UCSD-AML1 (cell line): ENCODE measurements at regions not wholly inside any gene's neighbourhood (a gene's known extent, or its start where the extent isn't known, plus 50 kb on each side); places are given as distances from the start of the nearest gene placed in this dataset.
"Not testable (repeated sequence)": the region's sequence is repeated elsewhere in the genome, so short reads cannot be mapped to it uniquely, and the experiment has no call there.

Source experiments
- DNase-seq: peaks from one replicate; lab custom pipeline; 2025; ENCODE audit not compliant: unreplicated experiment; lab: John Stamatoyannopoulos, UW

DNA sequence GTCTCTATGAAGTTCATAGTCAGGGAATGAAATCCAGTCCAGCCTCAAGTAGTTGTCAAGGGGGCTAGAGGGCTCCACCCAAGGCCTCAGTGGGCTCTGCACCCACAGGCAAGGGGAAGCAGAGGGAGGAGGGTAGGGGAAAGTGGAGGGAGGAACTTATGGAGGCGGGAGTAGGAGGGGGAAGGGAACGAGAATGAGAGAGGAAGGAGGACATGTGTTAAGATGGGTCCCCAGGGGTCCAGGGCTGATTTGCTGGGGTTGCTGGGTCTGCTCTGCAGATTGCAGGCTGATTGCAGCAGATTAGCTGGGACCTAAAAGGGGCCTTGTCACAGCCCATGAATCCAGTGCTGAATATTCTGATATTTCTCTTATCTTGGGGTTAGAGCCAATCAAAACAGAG is 166.9 kb upstream of the IL12B start:
- DNase-seq, result no peak

GRCh38 chr5:159498630-159499029 is 168.3 kb upstream of the IL12B start:
- no peak for DNase-seq

- not testable (repeated sequence) for DNase-seq
Measured at GRCh38 chr5:159502116-159502515, 171.8 kb upstream of the IL12B start.

DNA sequence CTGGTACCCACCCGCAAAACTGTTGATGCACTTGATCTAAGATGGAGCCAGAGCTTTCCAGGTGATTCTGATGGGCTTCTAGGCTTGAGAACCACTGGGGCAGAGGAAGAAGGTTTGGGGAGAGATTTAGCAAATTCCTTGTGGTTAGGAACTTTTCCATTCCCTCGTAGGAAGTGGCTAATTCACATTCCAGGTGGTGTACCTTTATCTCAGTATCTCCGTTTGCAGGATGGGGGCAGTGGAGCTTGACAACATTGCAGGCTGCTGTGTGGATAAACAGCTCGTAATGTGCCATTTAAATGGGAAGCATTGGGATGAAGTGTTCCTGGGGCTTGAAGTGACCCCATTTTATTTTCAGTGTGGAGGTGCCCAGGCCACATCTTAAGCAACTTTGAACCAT is 172.9 kb upstream of the IL12B start:
- DNase-seq, result no peak

GRCh38 chr5:159504106-159504856 is 174.0 kb upstream of the IL12B start:
- DNase-seq, result no peak

GRCh38 chr5:159504857-159505304 is 174.6 kb upstream of the IL12B start:
- no peak for DNase-seq

GRCh38 chr5:159507055-159507454 is 176.8 kb upstream of the IL12B start:
- DNase-seq, result no peak

- DNase-seq, result no peak
Measured at GRCh38 chr5:159507661-159508060, 177.4 kb upstream of the IL12B start.

- DNase-seq, result no peak
Measured at GRCh38 chr5:159508344-159508743, 178.1 kb upstream of the IL12B start.

DNA sequence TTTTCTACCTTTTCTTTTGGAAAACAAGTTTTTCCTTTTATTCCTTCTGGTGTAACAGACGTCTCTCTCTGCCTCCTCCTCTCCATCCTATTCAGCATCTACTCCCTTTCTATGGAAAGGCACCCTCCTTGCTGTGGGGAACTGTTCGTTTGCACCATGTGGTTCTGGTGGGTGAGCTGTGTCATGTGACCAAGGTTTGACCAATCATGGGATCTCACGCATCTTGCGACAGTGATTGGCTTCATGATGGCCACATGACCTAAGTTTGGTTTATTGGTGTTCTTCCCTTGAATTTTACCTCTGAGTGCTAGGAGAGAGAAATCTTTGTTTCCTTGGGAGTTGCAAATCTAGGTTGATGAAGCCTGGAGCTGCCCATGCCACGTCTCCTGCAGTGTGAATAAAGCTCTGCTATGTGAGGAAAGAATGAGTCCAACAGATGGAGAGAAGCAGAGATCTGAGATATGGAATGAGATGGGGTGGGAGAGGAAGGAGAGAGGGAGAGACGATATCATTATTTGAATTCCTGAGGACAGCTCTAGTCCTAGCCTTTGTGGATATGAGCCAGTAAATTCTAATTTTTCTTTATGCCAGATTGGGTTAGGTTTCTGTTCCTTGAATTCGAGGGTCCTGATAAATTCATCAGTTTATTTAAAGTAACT is 178.8 kb upstream of the IL12B start:
- DNase-seq, result no peak

DNA sequence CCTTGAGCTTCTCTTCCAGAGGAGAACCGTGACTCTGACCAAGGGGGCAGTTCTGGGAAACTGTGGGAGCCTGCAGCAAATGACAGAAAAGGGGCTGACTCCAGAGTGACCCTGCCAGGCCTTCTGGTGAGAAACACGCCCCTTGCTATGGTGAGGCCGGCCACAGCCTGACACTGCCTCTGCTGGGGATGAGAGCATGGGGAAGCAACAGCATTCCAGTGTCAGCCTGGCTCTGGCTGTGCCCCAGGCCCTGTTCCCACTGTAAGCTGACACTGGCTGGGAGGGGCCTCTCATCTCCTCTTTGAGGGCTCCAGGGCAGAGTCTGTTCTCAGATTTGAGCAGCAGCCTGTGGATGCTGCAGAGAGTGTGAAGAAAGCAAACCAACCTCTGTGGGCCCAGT is 180.0 kb upstream of the IL12B start:
- no peak for DNase-seq

DNA sequence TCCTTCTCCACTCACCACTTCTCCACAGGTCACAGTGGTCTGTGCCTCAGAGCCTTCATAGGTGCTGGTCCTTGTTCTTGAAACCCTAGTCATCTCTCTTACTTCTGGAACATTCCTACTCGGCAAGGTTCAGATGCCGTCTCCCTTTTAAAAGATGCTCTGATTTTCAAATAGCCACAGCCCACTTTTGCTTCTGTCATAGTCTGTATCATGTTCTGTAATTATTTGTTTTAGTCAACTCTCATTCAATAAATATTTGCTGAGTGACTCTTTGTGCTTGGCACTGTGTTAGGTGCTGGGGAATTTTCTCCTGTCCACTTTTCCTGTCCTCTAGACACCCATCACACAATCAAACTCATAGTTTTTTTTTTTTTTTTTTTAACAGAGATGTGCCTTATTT is 181.3 kb upstream of the IL12B start:
- no peak for DNase-seq

- no peak for DNase-seq
Measured at GRCh38 chr5:159512064-159512463, 181.8 kb upstream of the IL12B start.

DNA sequence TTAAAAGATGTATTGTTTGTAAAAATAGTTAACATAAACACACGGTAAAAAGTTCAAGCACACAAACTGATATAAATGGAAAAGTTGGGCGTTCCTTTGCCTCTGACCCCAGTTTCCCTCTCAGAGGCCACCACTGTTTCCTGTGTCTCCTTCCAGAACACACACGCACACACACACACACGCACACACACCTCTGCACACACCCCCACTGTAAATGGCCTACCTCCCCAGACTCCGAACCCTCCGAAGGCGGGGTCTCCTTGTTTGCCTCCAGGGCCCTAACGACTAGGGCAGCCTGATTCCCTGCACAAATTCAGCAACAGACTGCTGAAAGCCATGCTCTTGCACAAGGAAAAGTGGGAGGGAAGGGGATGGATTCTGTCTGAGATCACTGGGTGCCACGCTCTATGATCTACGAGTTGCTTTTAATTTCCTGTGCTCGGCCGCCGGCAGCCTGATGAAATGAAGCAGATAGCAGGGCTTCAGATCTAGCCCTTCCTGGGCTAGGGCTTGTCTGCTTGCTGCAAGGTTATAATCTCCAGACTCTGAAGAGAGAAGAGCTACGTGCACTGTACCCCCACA is 184.0 kb upstream of the IL12B start:
- DNase-seq, result no peak

DNA sequence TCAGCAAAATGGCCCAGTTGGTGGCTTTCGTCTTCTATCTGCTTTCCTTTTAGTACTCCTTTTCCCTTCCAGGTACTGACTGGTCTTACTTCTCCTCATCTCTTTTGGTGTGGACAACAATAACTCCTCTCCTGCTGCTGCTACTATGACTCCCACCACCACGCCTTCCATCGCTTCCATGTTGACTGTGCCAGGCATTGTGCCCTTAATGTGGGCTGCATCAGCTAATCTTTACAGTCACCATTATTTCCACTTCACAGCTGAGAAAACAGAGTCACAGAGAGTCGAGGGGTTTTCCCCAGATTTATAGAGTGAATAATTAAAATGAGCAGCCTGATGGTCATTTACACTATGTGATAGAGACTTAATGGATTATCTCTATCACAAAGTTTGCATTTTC is 184.9 kb upstream of the IL12B start:
- no peak for DNase-seq

- peak; percentile 65 for DNase-seq
Measured at GRCh38 chr5:159515909-159516415, 185.7 kb upstream of the IL12B start.

GRCh38 chr5:159518371-159518770 is 188.1 kb upstream of the IL12B start:
- no peak for DNase-seq

DNA sequence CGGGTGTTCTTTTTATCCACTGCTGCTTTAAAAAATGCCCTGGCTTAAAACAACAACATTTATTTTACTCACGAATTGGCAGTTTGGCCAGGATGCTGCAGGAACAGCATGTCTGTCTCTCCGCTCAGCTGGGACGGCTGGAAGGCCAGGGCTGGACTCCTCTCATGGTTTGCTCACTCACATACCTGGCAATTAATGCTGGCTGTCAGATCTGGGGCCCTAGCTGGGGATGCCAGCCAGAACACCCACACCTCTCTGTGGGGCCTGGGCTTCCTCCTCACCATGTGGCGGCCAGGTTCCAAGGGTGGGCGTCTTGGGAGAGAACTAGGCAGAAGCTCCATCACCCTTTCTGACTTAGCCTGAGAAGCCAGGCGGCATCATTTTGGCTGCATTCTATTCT is 189.1 kb upstream of the IL12B start:
- DNase-seq, result no peak

DNA sequence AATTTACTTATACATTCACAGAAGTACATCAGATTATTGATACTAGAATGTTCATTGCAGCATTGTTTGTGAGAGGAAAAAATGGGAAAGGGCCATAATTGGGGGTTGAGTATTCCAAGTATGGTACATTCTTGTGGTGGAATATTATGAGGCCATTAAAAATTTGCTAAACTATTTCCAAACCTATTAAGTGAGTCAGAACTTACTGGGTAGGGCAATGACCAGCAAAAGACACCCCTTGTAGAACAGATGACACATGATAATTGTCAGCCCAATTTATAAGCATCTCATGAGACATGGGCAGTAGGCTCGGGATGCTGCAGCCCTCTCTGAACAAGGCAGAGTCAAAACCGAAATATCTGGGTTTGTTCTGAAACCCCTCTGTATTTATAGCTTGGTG is 192.6 kb upstream of the IL12B start:
- no peak for DNase-seq

DNA sequence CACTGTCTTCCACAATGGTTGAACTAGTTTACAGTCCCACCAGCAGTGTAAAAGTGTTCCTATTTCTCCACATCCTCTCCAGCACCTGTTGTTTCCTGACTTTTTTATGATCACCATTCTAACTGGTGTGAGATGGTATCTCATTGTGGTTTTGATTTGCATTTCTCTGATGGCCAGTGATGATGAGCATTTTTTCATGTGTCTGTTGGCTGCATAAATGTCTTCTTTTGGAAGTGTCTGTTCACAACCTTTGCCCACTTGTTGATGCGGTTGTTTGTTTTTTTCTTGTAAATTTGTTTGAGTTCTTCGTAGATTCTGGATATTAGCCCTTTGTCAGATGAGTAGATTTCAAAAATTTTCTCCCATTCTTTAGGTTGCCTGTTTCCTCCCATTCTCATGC is 194.0 kb upstream of the IL12B start:
- DNase-seq, result not testable (repeated sequence)

GRCh38 chr5:159525117-159525516 is 194.8 kb upstream of the IL12B start:
- DNase-seq, result no peak
